Right atrium auricular region (tissue), 2 donors: ENCODE measurements at regions not wholly inside any gene's neighbourhood (a gene's known extent, or its start where the extent isn't known, plus 50 kb on each side); places are given as distances from the start of the nearest gene placed in this dataset.
"Not testable (repeated sequence)": the region's sequence is repeated elsewhere in the genome, so short reads cannot be mapped to it uniquely, and the experiment has no call there.

Experiments
- DNase-seq: peaks from one replicate; pipeline ENCODE4 v3.0.0-alpha.2; 2019; ENCODE audit warnings: low spot score
- H3K27ac ChIP-seq, 2 donors: fragments of 200-600 bp; sonication (generic); 1 replicate in 1 of 2; 2 replicates in 1 of 2; pipeline ENCODE4 v1.5.1; 2016 to 2019
- H3K27me3 ChIP-seq, 2 donors: fragments of 200-600 bp; sonication (generic); one replicate each; pipeline versions ENCODE4 v1.5.1 to v1.6.0; 2017 to 2019
- H3K36me3 ChIP-seq: fragments of 200-600 bp; sonication (generic); one replicate; pipeline ENCODE4 v1.5.1; 2016
- H3K4me1 ChIP-seq, 2 donors: fragments of 200-600 bp; sonication (generic); one replicate each; pipeline versions ENCODE4 v1.5.1 to v1.6.0; 2017 to 2019
- H3K4me3 ChIP-seq, 2 donors: fragments of 200-600 bp; sonication (generic); 1 replicate in 1 of 2; 2 replicates in 1 of 2; pipeline ENCODE4 v1.5.1; 2017 to 2019; ENCODE audit warnings: mild to moderate bottlenecking in 1 of 2, moderate library complexity in 1 of 2
- H3K9me3 ChIP-seq, 2 donors: fragments of 200-600 bp; sonication (generic); one replicate each; pipeline ENCODE4 v1.5.1; 2019
- CTCF ChIP-seq, 2 donors: fragments of 200-600 bp; sonication (generic); IDR thresholded peaks; one replicate each; pipeline ENCODE4 v1.5.1; 2019; ENCODE audit warnings: antibody characterized with exemption in 2 of 2

DNA sequence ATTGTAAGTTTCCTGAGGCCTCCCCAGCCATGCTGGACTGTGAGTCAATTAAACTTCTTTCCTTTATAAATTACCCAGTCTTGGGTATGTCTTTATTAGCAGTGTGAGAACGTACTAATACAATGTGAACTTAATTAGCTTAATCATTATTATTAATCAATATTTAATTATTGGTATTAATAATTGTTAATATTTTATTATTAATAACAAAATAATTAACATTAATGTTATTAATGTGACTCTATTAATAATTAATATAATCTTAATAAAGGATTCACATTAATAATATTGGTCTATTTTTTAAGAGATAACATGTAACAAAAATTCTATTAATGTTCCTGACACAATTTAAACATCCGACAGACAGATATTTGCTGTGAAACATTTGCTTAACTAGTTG is 164.9 kb upstream of the ATF7IP start:
- H3K27me3 ChIP-seq, result no peaks in the 10 kb centered on the region
- H3K9me3 ChIP-seq, result no peaks in the 10 kb centered on the region
- no peak overlapping the region for H3K4me3 ChIP-seq
- no peaks in the 10 kb centered on the region for H3K4me1 ChIP-seq
- H3K36me3 ChIP-seq, result no peaks in the 10 kb centered on the region
- TF ChIP-seq CTCF (IDR thresholded peaks at IDR 0.05), result no peak
- H3K27ac ChIP-seq, result no peak overlapping the region
- DNase-seq, result no peak

GRCh38 chr12:14201291-14201690 is 164.2 kb upstream of the ATF7IP start:
- H3K27me3 ChIP-seq, result no peaks in the 10 kb centered on the region
- no peaks in the 10 kb centered on the region for H3K4me1 ChIP-seq
- H3K9me3 ChIP-seq, result no peaks in the 10 kb centered on the region
- no peaks in the 10 kb centered on the region for H3K36me3 ChIP-seq
- TF ChIP-seq CTCF (IDR thresholded peaks at IDR 0.05), result no peak
- no peak overlapping the region for H3K4me3 ChIP-seq
- H3K27ac ChIP-seq, result no peak overlapping the region
- no peak for DNase-seq

GRCh38 chr12:14207905-14208551 is 157.5 kb upstream of the ATF7IP start:
- Histone ChIP-seq H3K27ac (no peak overlapping the region), H3K4me1 (no peaks in the 10 kb centered on the region), H3K9me3 (no peaks in the 10 kb centered on the region), H3K36me3 (no peaks in the 10 kb centered on the region), H3K4me3 (no peak overlapping the region), H3K27me3 (no peaks in the 10 kb centered on the region)
- no peak for DNase-seq
- no peak for TF ChIP-seq CTCF (IDR thresholded peaks at IDR 0.05)

DNA sequence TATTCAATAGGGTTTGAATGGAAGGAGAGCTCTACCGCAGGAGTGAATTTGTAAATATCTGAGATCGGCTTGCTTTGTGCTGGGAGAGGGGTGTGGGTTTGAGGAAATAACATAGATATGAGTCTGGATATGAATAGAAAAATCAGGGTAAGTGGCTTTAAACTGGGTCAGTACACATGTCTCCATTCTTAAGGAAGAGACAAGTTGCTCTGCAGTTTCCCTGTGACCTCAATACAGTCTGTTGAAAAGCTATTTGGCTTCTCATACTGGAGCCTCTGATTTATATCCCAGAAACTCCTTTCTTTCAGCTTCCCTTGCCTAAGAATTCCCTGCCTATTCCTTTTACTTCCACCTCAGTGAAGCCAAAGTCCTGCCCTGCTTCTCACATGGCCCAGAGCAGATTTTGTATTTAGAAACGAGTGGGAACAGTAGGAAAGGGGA is 153.5 kb upstream of the ATF7IP start:
- H3K27me3 ChIP-seq, result no peaks in the 10 kb centered on the region
- TF ChIP-seq CTCF (IDR thresholded peaks at IDR 0.05), result no peak
- no peaks in the 10 kb centered on the region for H3K36me3 ChIP-seq
- H3K4me1 ChIP-seq, result no peaks in the 10 kb centered on the region
- no peak overlapping the region for H3K4me3 ChIP-seq
- no peak for DNase-seq
- H3K27ac ChIP-seq, result no peak overlapping the region
- H3K9me3 ChIP-seq, result peaks cover 0 to 5% of the 10 kb centered on the region in 2 donors

DNA sequence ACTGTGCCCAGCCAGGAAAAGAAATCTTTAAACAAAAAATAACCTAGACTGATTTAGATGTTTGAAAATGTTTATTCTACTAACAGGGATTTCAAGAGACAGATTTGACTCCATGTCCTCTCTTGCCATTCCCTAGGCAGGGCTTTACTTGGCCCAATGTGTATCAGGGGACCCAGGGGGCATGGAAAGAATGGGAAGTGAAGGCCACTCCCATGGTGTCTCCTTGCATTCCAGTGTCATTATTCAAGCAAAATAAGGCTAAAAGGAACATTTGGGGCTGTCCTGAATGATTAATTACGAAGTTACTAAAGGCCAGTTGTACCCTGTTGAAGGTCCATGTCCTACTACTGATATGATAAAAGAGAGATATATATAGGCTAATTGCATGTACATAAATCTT is 151.9 kb upstream of the ATF7IP start:
- Histone ChIP-seq H3K9me3 (peaks cover 0 to 6% of the 10 kb centered on the region in 2 donors), H3K4me3 (no peak overlapping the region), H3K27ac (no peak overlapping the region), H3K4me1 (no peaks in the 10 kb centered on the region), H3K36me3 (no peaks in the 10 kb centered on the region), H3K27me3 (no peaks in the 10 kb centered on the region)
- TF ChIP-seq CTCF (IDR thresholded peaks at IDR 0.05), result no peak
- no peak for DNase-seq

DNA sequence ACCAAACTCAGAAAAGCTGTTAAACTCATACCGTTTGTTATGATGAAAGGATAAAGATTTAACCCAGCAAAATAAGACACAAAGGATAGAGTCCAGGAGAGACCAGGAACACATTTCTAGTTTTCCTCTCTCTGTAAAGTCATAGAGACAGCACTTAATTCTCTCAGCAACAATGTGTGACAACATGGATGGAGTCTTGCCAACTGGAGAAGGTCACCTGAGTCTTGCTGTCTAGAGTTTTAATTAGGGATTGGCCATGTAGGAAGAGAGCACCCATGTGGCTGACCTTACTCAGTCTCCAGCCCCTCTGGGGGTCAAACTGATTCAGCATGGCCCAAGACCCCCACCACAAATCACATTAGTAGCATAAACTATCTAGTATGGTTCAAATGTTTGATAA is 151.0 kb upstream of the ATF7IP start:
- Histone ChIP-seq H3K27ac (no peak overlapping the region), H3K9me3 (peaks cover 0 to 6% of the 10 kb centered on the region in 2 donors), H3K27me3 (no peaks in the 10 kb centered on the region), H3K36me3 (no peaks in the 10 kb centered on the region), H3K4me3 (no peak overlapping the region), H3K4me1 (no peaks in the 10 kb centered on the region)
- DNase-seq, result no peak
- TF ChIP-seq CTCF (IDR thresholded peaks at IDR 0.05), result no peak

DNA sequence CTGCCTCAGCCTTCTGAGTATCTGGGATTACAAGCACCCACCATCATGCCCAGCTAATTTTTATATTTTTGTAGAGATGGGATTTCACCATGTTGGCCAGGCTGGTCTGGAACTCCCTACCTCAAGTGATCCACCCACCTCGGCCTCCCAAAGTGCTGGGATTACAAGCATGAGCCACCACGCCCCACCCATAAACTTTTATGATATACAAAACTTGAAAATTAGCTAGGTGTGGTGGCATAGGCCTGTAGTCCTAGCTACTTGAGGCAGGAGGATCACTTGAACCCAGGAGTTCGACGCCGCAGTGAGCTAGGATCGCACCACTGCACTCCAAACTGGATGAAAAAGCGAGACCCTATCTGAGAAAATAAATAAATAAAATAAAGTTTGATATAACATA is 149.5 kb upstream of the ATF7IP start:
- H3K27me3 ChIP-seq, H3K27ac ChIP-seq, H3K4me3 ChIP-seq, DNase-seq, H3K4me1 ChIP-seq, H3K9me3 ChIP-seq, H3K36me3 ChIP-seq: not testable (repeated sequence)
